HG03108 (cell line): ENCODE measurements at regions not wholly inside any gene's neighbourhood (a gene's known extent, or its start where the extent isn't known, plus 50 kb on each side); places are given as distances from the start of the nearest gene placed in this dataset.

Experiments used
- ATAC-seq: cut with Tn5 transposase; IDR thresholded peaks from one replicate; pipeline ENCODE4 v1.9.1; 2021; ENCODE audit warnings: moderate library complexity; ENCODE audit not compliant: unreplicated experiment

DNA sequence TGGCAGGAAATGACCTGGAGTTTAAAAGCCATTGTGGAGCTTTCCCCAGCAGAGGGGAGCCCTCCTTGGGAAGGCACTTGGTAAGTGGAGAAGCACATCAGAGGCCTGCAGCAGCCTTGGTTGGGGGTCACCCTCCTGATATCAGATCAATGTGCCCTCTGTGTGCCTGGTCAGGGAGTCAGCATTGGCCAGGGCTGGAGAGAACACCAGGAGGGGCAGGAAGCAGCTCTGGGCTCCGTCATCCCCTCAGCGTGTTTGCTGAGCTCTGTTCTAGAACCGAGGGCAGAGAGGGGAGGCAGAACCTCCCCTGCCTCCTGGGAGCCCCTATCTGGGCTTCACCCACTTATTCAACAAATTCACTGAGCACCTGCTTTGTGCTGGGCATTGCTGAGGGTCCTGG lies 846.0 kb downstream of the TBC1D22A start:
- ATAC-seq: no peak

DNA sequence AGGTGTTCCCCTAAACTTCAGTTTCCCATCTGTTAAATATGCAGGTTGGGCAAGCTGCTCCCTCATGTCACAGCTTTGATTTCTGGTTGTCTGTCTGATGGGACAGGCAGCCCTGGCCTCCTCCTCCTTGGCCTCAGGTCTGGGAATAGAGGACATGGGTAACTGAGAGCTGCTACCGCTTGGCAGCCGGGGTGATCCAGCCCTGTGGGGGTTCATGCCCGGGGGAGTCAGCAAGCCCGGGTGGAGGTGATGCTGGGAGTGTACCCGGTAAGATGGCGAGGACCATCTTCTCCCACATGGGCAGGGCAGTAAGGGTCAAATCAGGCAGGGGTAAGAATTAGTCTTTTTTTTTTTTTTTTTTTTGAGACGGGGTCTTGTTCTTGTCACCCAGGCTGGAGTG lies 845.0 kb downstream of the TBC1D22A start:
- no peak for ATAC-seq

DNA sequence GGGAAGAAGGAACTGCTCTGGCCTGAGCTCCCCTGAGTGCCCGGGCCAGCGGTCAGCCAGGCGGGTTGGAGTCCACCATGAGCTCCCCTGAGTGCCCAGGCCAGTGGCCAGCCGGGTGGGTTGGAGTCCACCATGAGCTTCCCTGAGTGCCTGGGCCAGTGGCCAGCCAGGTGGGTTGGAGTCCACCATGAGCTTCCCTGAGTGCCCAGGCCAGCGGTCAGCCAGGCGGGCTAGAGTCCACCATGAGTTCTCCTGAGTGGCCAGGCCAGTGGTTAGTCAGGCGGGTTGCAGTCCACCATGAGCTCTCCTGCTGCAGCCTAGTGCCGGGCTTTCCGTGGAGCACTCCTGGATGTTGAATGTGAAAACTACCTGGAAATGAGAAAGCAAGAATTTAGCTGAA lies 844.0 kb downstream of the TBC1D22A start:
- no peak for ATAC-seq

DNA sequence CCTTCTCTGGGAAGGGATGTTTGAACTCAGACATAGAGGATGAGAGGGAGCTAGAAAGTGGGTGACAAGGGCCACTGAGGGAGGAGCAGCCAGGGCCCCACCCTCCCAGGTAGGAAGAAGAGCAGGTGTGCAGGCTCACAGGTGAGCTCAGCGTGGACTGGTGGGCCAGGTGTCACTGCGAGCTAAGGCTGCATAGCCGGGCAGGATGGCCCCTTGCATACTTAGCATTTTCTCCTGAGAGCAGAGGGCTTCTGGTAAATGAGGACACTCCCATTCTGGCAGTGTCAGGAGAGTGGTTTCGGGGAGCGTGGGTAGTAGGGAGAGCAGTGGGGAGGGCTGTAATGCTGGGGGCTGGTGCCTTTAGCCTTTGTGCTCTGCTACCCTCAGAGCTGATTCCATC lies 843.4 kb downstream of the TBC1D22A start:
- ATAC-seq: no peak

DNA sequence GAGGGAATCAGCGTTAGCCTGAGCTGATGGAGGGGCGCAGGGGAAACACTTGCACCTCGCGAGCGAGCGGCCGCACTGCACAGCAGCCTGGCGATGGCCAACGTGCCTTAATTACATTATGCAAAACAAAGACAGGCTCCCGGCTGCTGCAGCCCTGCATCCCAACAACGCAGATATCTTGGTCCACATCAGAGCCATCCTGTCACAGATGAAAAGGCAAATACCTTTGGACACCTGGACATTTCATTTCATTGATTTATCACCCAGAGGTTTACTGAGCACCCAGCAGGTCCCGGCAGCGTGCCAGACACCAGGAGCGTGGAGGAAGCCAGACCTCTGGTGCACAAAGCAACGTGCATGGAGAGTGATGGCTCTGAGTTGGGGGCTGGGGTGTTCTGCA lies 843.0 kb downstream of the TBC1D22A start:
- ATAC-seq: no peak

DNA sequence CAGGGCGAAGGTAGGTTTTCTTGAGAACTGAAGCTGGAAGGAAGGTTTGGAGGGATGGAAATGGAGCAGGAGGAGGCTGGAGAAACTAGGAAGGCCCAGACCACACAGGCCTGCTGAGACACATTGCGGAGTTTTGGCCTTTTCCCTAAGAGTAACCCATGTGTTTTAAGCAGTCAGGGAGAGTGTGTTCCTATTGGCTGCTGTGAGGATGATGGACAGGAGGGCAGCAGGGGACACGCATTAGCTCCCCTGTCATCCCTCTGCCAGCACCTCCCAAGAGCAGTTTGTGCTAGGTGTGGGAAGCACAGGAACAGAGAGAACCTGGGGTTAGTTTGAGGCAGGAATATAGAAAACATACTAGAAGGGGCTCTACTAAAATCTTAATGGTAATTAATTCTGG lies 842.1 kb downstream of the TBC1D22A start:
- ATAC-seq: no peak

DNA sequence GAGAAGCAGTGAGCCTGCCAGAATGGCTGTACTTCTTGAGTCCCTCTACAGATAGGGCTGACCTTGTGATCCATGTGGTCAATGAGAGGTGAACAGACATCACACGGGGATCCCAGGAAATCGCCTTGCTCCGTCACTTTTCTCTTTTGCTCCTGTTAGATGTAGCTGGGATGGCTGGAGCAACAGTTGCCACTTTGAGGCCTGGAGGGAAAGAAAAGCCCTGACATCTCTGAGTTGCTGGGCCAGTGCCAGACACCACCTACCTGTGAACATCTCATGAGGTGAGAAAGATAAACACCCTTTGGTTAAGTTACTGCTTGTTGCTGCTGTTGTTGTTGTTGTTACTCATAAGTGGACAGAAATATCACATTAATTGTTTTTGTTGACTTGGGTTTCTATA lies 840.3 kb downstream of the TBC1D22A start:
- ATAC-seq: no peak

DNA sequence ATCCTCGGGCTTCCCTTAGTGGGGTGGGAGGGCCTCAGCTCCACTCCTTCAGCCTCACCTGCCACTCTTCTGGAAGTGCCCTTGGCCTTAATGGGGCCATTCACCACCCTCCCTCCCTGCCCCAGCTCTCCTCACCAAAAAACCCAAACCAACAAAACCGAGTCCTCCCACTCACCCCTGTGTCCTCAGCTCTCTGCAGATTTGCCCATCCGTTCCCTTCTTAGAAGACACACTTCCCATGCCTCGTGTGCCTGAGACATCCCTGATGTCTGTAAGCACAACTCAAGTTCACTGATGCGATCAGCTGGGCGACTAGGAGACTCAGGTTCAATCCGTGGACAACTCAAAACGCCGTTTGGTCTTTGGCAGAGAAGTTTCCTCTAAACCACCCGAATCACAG lies 839.2 kb downstream of the TBC1D22A start:
- ATAC-seq: no peak

DNA sequence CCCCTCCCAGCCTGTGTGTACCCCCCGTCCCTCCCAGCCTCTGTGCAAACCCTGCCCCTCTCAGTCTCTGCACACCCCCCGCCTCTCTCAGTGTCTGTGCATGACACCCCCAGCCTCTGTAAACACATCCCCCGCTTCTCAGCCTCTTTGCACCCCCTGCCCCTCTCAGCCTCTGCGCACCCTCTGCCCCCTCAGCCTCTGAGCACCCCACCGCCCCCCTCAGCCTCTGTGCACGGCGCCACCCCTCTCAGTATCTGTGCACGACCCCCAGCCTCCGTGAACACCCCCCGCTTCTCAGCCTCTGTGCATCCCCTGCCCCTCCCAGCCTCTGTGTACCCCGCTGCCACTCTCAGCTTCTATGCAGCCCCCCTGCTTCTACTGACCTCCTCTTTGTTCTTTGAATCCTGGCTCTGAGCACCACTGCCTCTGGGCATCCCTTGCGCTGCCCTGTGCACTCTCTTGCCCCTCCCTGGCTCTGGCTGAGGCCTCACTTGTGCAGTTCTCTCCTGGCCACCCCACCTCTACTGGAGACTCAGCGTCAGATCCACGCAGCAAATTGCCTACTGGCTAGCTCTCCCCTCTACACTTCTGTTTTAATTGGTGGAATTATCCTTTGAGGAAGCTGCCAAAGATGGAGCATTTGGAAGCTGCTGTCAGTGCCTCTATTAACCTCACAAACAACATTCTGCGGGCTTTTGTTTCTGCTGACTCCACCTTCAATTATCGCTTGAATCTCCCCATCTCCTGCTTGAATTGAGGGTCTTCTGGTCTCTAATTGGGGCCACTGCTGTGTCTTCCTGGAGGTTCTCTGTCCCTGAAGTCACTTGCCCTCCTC lies 838.6 kb downstream of the TBC1D22A start:
- no peak for ATAC-seq

DNA sequence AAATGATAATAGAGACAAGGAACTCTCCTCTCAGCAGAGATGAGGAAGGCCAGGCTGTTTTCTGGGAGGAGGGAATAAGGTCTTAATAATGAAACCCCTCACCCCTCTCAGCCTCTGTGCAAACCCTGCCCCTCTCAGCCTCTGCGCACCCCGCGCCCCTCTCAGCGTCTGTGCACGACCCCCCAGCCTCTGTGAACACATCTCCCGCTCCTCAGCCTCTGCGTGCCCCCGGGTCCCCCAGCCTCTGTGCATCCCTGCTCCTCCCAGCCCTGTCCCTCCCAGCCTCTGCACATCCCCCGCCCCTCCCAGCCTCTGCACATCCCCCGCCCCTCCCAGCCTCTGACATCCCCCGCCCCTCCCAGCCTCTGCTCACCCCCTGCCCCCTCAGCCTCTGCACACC lies 837.8 kb downstream of the TBC1D22A start:
- ATAC-seq: no peak

DNA sequence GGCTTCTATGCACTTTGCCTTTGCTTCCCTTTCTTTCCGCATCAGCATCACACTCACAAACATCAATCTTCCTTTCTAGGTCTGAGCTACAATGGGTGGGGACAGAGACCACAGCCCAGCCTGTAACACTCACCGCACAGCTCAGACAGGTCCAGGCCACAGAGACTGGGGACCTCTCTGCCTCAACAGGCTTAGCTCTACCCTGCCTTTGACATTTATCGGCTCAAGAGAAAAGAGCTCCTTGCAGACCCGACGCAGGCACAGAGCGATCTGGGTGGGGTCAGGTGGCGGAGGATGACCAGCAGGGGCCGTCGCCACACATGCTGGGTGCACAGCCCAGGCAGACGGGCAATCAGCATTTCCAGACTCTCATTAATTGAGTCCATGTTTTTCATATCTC lies 837.3 kb downstream of the TBC1D22A start:
- ATAC-seq: no peak

DNA sequence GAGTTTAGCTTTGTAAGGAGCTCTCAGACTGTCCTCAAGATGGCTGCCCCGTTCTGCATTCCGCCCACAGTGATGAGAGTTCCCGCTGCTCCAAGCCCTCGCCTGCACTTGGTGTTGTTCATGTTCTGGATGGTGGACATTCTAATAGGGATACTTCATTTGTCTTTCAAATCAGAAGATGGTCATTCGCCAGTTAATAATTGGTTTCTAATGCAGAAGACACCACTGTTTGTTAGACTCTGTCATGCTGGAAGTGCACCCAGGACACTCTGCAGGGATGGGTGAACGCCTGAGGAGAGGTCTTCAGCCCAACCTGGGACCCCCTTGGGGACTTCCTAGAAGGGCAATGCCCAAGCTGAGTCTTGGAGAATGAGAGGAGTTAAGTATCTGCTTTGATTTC lies 836.4 kb downstream of the TBC1D22A start:
- no peak for ATAC-seq

DNA sequence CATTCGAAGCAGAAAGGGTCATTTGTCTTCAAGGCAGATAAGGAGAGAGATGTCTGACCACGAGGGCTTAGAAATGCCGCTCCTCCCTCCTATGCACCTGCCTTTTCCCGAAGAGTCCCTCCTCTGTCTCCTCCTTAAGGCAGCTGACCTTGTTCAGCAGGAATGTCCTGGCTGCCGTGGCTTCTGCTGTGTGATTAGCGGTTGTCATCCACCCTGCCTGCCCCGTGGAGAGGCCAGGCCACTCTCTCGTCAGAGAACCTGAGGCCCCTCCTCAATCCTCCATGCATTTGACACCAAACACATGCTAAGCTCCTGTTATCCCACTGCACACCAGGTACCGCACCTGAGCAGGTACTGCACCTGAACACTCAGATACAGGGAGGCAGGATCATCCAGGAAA lies 834.6 kb downstream of the TBC1D22A start:
- no peak for ATAC-seq

DNA sequence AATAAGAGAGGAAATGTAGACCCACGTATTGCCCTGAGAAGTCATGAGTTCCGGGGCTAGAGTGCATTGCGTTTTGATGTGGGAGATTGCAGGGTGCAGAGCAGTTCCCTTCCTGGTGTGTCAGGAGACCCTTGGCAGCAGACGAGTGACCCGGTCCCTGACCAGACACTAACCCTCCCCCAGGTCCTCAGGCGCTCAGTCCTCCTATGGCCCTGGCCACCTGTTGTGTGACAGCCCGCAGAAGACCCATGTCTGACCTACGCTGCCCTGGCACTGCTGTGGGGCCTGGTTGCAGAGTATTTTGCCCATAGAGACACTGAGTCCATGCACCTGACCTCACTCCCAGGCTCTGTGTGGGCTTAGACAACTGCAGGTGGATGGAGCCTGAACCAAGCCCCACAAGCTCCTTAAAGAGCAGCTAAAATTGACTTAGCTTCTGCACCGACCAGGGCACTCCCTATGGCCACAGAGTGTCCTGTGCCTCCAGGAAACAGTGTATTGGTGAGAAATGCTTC lies 833.8 kb downstream of the TBC1D22A start:
- ATAC-seq: no peak

DNA sequence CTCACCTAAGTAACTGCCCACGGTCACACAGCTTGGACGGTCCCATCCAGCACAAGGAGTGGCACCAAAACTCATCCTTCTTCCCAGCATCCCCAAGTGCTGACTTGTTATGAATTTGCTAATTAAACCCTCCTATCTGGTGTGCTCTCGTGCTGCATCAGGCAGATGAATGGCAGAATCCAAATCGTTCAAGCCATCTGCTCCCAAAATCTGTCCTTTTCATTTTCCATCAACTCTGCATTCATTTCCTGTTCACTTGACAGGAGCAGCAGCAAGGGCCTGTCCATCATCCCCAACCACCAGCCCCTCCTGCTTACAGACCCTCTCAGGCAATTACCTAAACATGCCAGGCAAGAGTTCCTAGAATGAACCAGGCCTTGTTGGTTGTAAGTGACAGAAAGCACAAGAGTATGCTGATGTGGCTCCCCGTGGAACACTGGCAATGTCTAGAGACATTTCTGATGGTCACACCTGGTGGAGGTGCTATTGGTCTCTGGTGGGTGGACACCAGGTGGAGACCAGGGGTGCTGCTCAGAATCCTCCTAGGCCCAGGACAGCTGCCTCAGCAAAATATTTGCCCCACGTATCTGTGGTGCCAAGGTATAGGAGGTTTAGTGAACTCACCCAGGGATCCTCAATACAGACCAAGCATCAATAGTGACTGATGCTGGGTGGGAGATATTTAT lies 832.5 kb downstream of the TBC1D22A start:
- ATAC-seq: no peak

DNA sequence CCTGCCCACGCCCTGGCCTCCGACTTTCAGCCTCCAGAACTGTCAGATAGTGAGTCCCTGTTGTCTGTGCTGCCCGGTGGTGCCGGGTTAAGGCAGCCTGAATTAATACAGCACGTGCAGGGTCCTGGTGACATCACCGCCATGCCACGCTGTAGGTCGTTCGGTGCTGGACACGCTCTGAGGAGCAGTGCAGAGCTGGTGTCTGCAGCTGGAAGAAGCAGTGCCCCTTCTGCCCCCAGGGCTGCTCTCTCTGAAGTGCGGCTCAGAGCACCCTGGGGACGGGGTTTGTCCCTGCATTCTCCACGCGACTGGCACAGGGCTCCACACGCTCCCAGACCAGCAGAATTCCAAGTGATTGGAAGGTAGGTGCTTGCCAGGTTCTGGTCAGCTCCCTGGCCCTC lies 831.5 kb downstream of the TBC1D22A start:
- ATAC-seq: no peak

DNA sequence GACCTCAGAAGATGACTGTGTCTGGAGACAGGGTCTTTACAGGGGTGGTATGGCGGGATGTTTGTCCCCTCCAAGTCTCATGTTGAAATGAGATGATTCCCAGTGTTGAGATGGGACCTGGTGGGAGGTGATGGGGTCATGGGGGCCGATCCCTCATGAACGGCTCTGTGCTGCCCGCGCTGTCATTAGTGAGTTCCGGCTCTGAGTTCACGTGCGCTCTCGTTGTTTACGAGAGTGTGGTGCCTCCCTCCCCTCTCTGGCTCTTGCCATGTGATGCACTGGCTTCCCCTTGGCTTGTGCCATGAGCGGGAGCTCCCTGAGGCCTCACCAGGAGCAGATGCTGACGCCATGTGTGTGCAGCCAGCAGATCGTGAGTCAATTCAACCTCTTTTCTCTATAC lies 830.8 kb downstream of the TBC1D22A start:
- ATAC-seq: no peak

DNA sequence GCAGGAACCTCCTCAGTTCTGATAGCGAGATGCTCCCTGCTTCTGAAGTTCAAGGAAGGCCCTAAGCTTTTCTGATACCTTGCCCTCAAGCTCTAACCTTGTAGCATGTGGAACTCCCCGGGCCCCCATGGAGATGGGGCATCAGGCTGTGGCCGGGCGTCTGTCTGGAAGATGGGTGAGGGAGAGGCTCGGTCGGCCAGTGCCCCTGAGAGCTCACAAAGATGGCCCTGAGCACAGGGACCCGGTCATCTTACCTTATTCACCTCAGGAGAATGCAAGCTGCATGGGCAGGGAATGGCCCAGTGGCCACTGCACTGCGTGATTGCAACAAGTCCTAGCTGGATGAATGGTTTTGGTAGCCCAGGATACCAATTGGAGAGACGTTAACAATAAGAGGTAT lies 830.3 kb downstream of the TBC1D22A start:
- no peak for ATAC-seq

DNA sequence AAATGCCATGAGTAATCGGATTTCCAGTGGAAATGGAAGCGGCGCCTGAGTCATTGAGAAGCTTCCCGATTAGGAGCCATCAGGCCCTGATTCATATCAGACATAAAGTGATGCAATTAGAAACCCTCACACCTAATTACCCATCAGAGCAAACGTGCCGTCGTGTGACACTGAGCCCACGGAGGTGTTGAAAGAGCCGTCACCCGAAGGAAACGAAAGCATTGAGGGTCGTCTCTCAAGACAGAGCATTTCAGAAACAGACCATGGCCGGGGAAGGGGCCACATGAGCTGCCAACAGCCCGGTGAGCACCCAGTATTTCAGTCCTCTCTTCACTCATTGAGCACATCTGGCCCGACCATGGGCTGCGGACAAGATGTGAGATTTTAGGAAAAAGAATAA lies 829.3 kb downstream of the TBC1D22A start:
- no peak for ATAC-seq

DNA sequence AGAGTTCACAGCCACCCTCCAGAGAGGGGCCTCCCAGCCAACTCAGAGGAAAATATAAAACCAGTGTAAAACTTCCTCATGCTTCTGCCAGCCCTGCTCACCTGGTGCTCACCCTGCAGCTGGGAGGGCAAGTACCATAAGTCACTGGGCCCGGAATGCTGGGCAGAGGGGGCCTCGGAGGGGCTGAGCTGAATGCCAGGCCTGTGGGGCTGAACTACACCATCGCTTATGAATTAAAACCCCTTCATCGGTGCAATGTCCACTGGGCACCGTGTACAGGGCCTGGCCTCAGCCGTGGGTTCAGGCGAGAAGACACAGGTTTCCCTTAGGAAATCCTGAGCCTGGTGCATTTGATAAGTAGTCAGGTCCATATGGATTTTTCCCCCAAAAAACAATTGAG lies 828.6 kb downstream of the TBC1D22A start:
- ATAC-seq: no peak

DNA sequence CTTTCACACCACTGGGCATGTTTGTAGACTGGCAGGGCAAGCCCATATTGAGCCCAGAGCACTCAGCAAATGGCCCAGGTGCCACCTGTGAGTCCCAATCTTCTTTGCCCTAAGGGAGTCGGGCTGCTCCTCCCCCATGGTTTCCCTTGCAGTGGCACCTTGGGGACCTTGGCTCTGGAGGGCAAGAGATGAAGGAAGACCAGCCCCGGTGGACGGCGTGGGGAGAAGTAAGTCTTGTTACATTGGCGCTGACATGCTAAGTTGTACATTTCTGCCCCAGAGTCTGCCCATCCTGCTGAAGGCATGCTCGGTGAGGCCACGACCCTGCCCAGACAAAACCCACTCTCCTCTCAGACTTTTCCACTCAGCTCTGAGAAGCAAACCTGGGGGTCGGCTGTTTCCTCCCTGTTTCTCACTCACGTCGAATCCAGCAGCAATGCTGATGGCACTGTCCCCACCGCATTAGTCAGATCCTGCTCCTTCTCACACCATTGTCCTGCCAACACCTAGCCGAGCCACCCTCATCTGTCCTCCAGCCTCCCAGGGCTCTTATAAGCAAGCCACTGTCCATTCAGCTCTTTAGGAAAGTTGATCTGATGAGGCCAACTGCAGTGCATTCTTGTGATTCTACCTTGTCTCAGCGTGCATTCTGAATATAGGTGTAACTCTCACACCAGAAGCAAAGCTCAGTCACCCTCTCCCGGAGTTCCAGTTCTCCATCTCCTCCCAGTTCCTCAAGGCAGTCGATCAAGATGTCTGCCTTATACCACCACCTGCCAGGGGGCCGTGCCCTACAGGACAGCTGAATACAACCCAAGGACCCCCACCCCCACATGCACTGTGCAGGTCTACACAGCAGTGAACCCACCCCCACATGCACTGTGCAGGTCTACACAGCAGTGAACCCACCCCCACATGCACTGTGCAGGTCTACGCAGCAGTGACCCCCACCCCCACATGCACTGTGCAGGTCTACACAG lies 827.1 kb downstream of the TBC1D22A start:
- no peak for ATAC-seq
